ENCODE measurements at regions not wholly inside any gene's neighbourhood (a gene's known extent, or its start where the extent isn't known, plus 50 kb on each side); places are given as distances from the start of the nearest gene placed in this dataset.

DNA sequence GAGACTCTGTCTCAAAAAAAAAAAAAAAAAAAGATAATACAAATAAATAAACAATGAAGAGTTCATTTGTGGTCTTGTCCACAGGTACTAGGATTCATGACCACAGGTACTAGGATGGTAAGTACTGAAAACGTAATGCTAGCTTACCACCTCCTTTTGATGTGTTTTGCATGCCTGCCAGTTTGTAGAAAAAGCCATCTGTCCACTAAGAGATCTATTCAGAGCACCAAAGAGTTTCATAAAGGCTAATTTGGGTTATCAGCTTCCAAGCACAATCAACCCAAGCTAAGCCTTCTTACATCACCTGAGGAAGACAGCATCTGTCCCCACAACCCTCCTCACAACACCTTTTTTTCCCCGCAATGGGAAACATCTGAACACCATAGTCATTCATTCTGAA is 477.2 kb downstream of the ZEB2 start (continued):
- no peak for TF ChIP-seq SP3 (tag by site-specific recombination; IDR thresholded peaks at IDR 0.05)
- TF ChIP-seq ZNF837 (tag by site-specific recombination; IDR thresholded peaks at IDR 0.05), result no peak

DNA sequence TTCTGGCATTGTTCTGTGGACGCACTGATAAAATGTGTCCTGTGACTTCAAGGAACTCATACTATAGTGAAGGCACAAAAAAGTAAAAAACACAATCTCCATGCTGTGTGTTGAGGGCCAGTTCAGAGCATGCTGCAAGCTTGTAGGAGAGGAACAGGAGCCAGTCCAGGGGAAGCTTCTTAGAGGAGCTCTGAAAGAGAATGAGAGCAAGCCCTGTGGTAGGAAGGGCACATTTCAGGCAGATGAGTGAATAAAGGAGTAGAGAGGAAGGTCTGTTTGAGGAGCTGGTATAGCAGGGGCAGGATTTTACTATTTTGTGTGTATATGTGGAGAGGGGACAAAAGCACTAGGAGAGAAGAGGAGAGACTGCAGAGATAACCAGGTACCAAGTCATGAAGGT is 478.3 kb downstream of the ZEB2 start:
- Histone ChIP-seq H3K4me3 (ENCODE audit: low read depth, low read length) (no peak overlapping the region), H3K4me1 (ENCODE audit: control insufficient read depth, insufficient read depth, low read length) (no peaks in the 10 kb centered on the region), H3K36me3 (ENCODE audit: control insufficient read depth in 2 of 2, insufficient read depth in 1 of 2, low read length in 2 of 2) (no peaks in the 10 kb centered on the region), H3K27ac (ENCODE audit: extremely low read depth, low read depth, low read length) (no peak overlapping the region), H3K9me3 (ENCODE audit: control insufficient read depth, insufficient read depth, low read depth, low read length) (no peaks in the 10 kb centered on the region)
- ChIA-PET POLR2A (no interaction called here), CTCF (no interaction called here)
- no peak for TF ChIP-seq BCL11A (tag by site-specific recombination; IDR thresholded peaks at IDR 0.05; ENCODE audit: low read depth)
- no peak for TF ChIP-seq ZNF19 (tag by site-specific recombination; IDR thresholded peaks at IDR 0.05; ENCODE audit: low read depth)

DNA sequence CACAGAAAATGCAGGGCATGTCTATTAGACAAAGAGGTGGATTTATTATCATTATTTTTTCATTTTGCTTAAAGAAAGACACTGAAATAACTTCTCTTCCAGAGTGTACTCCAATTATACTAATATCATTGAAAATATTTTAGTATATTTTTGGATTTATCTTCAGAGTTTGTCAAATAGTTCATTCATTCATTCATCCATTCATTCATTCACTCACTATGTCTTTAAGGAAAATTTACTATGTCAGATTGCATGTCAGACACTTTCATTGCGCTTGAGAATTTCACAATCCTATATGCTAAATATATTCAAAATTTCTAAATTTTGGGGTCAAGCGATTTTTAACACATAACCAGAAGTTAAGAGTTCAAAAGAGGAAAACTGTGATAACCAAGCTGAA is 479.1 kb downstream of the ZEB2 start:
- Histone ChIP-seq H3K36me3 (ENCODE audit: control insufficient read depth in 2 of 2, insufficient read depth in 1 of 2, low read length in 2 of 2) (no peaks in the 10 kb centered on the region), H3K27ac (ENCODE audit: extremely low read depth, low read depth, low read length) (no peak overlapping the region), H3K4me3 (ENCODE audit: low read depth, low read length) (no peak overlapping the region), H3K9me3 (ENCODE audit: control insufficient read depth, insufficient read depth, low read depth, low read length) (no peaks in the 10 kb centered on the region), H3K4me1 (ENCODE audit: control insufficient read depth, insufficient read depth, low read length) (no peaks in the 10 kb centered on the region)
- POLR2A ChIA-PET, result no interaction called here
- CTCF ChIA-PET, result no interaction called here
- TF ChIP-seq ZNF140 (tag by site-specific recombination; IDR thresholded peaks at IDR 0.05) (no peak), ZNF791 (tag by site-specific recombination; IDR thresholded peaks at IDR 0.05) (no peak), KLF1 (tag by site-specific recombination; IDR thresholded peaks at IDR 0.05) (no peak), ZSCAN23 (tag by site-specific recombination; IDR thresholded peaks at IDR 0.05) (no peak), ZBTB20 (tag by site-specific recombination; IDR thresholded peaks at IDR 0.05) (no peak), ZNF785 (tag by site-specific recombination; IDR thresholded peaks at IDR 0.05) (no peak), ZNF350 (tag by site-specific recombination; IDR thresholded peaks at IDR 0.05) (no peak), BCL11A (tag by site-specific recombination; IDR thresholded peaks at IDR 0.05; ENCODE audit: low read depth) (no peak), FEZF1 (tag by site-specific recombination; IDR thresholded peaks at IDR 0.05) (no peak), TCF7L2 (IDR thresholded peaks at IDR 0.05; ENCODE audit: borderline replicate concordance, low read depth, low read length) (no peak), ZNF837 (tag by site-specific recombination; IDR thresholded peaks at IDR 0.05) (no peak), ZNF433 (tag by site-specific recombination; IDR thresholded peaks at IDR 0.05; ENCODE audit: low read depth) (no peak), ZNF747 (tag by site-specific recombination; IDR thresholded peaks at IDR 0.05) (no peak)
- TF ChIP-seq, protein P1, sequence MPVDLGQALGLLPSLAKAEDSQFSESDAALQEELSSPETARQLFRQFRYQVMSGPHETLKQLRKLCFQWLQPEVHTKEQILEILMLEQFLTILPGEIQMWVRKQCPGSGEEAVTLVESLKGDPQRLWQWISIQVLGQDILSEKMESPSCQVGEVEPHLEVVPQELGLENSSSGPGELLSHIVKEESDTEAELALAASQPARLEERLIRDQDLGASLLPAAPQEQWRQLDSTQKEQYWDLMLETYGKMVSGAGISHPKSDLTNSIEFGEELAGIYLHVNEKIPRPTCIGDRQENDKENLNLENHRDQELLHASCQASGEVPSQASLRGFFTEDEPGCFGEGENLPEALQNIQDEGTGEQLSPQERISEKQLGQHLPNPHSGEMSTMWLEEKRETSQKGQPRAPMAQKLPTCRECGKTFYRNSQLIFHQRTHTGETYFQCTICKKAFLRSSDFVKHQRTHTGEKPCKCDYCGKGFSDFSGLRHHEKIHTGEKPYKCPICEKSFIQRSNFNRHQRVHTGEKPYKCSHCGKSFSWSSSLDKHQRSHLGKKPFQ (tag by site-specific recombination; IDR thresholded peaks at IDR 0.05), result no peak
- TF ChIP-seq, protein P2, sequence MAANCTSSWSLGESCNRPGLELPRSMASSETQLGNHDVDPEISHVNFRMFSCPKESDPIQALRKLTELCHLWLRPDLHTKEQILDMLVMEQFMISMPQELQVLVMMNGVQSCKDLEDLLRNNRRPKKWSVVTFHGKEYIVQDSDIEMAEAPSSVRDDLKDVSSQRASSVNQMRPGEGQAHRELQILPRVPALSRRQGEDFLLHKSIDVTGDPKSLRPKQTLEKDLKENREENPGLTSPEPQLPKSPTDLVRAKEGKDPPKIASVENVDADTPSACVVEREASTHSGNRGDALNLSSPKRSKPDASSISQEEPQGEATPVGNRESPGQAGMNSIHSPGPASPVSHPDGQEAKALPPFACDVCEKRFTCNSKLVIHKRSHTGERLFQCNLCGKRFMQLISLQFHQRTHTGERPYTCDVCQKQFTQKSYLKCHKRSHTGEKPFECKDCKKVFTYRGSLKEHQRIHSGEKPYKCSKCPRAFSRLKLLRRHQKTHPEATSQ (tag by site-specific recombination; IDR thresholded peaks at IDR 0.05), result no peak

DNA sequence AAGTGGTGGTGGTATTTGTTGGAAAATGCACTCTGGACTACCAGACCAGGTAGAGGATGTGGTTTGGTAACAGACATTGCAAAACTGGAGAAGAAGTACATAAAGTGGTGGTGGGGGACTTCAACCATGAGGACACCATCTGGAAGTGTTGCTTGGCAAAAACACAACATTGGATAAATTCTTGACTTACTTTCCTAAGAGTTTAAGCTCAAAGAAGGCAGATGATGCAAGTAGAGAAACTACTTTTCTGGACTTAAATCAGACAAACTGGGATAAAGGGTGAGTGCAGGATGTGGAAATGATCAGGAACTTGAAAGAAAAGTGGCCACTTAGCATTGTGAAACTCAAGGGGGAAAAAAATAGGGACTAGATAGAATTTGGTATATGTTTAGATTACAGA is 487.4 kb downstream of the ZEB2 start:
- no peak overlapping the region for H3K4me3 ChIP-seq (ENCODE audit: low read depth, low read length)
- H3K4me1 ChIP-seq (ENCODE audit: control insufficient read depth, insufficient read depth, low read length), result no peaks in the 10 kb centered on the region
- no peaks in the 10 kb centered on the region for H3K36me3 ChIP-seq (ENCODE audit: control insufficient read depth in 2 of 2, insufficient read depth in 1 of 2, low read length in 2 of 2)
- TF ChIP-seq WT1 (tag by site-specific recombination; IDR thresholded peaks at IDR 0.05), result no peak
- TF ChIP-seq GFI1B (tag by site-specific recombination; IDR thresholded peaks at IDR 0.05), result no peak
- no peak for TF ChIP-seq ZBTB21 (tag by site-specific recombination; IDR thresholded peaks at IDR 0.05)
- no peak for TF ChIP-seq ZNF140 (tag by site-specific recombination; IDR thresholded peaks at IDR 0.05)
- TF ChIP-seq ZBTB48 (tag by site-specific recombination; IDR thresholded peaks at IDR 0.05), result no peak
- TF ChIP-seq KLF16 (tag by site-specific recombination; IDR thresholded peaks at IDR 0.05), result no peak
- TF ChIP-seq KLF1 (tag by site-specific recombination; IDR thresholded peaks at IDR 0.05), result no peak
- no peak for TF ChIP-seq ZNF624 (tag by site-specific recombination; IDR thresholded peaks at IDR 0.05)
- TF ChIP-seq SCRT2 (tag by site-specific recombination; IDR thresholded peaks at IDR 0.05), result no peak
- no peak for TF ChIP-seq ZFP69B (tag by site-specific recombination; IDR thresholded peaks at IDR 0.05)
- H3K9me3 ChIP-seq (ENCODE audit: control insufficient read depth, insufficient read depth, low read depth, low read length), result no peaks in the 10 kb centered on the region
- no peak overlapping the region for H3K27ac ChIP-seq (ENCODE audit: extremely low read depth, low read depth, low read length)
- POLR2A ChIA-PET, result no interaction called here
- CTCF ChIA-PET, result no interaction called here
